HG03457 (cell line): ENCODE measurements at regions not wholly inside any gene's neighbourhood (a gene's known extent, or its start where the extent isn't known, plus 50 kb on each side); places are given as distances from the start of the nearest gene placed in this dataset.

Experiments
- ATAC-seq: cut with Tn5 transposase; IDR thresholded peaks from one replicate; pipeline ENCODE4 v1.9.1; 2021; ENCODE audit warnings: moderate number of reproducible peaks; ENCODE audit not compliant: unreplicated experiment

GRCh38 chr20:11833825-11834224 is 83.9 kb upstream of the BTBD3 start:
- no peak for ATAC-seq

- no peak for ATAC-seq
Measured at GRCh38 chr20:11838076-11838636, 79.5 kb upstream of the BTBD3 start.

- ATAC-seq = no peak
Measured at GRCh38 chr20:11841972-11842461, 75.7 kb upstream of the BTBD3 start.

- no peak for ATAC-seq
Measured at GRCh38 chr20:11843289-11843688, 74.4 kb upstream of the BTBD3 start.

- no peak for ATAC-seq
Measured at GRCh38 chr20:11844691-11845090, 73.0 kb upstream of the BTBD3 start.

GRCh38 chr20:11845340-11845739 is 72.4 kb upstream of the BTBD3 start:
- ATAC-seq = no peak

- no peak for ATAC-seq
Measured at GRCh38 chr20:11846131-11846530, 71.6 kb upstream of the BTBD3 start.

- no peak for ATAC-seq
Measured at GRCh38 chr20:11847827-11848226, 69.9 kb upstream of the BTBD3 start.

GRCh38 chr20:11849270-11849915 is 68.3 kb upstream of the BTBD3 start:
- no peak for ATAC-seq

- ATAC-seq = no peak
Measured at GRCh38 chr20:11849976-11850670, 67.6 kb upstream of the BTBD3 start.

- no peak for ATAC-seq
Measured at GRCh38 chr20:11850901-11851300, 66.8 kb upstream of the BTBD3 start.

- ATAC-seq = no peak
Measured at GRCh38 chr20:11851646-11852045, 66.0 kb upstream of the BTBD3 start.

- ATAC-seq = no peak
Measured at GRCh38 chr20:11852189-11852588, 65.5 kb upstream of the BTBD3 start.

GRCh38 chr20:11852811-11853210 is 64.9 kb upstream of the BTBD3 start:
- ATAC-seq = no peak

GRCh38 chr20:11853359-11853758 is 64.3 kb upstream of the BTBD3 start:
- no peak for ATAC-seq

GRCh38 chr20:11861479-11861878 is 56.2 kb upstream of the BTBD3 start:
- no peak for ATAC-seq

- no peak for ATAC-seq
Measured at GRCh38 chr20:11867291-11867919, 50.3 kb upstream of the BTBD3 start.
